ENCODE measurements at regions not wholly inside any gene's neighbourhood (a gene's known extent, or its start where the extent isn't known, plus 50 kb on each side); places are given as distances from the start of the nearest gene placed in this dataset.

DNA sequence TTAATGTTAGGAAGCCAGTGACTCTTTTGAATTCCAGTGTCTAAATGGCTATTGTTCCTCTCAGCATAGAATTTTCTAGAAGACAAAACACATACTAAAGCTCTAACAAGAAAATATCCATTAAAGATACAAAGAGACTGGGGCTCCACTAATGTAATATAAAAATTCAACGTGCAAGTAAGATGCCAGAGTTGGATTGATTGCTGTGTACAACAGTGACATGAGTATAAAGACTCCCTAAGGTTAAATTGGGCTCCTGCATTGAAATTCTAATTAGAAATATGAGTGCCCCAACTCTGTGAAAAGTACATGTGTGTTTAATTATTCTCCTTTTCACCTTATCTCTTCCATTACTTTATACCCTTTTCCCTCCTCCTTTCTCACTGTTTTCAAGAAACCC is 253.6 kb upstream of the G2E3 start:
- H3K4me1 ChIP-seq (ENCODE audit: control extremely low read depth in 1 of 4, control insufficient read depth in 4 of 4, insufficient read depth in 4 of 4, low read length in 3 of 4) = no peaks in the 10 kb centered on the region
- no peaks in the 10 kb centered on the region for H3K27me3 ChIP-seq (replicated peaks in 2 of 5; ENCODE audit: control insufficient read depth in 4 of 5, insufficient read depth in 5 of 5, low read length in 4 of 5)
- H3K4me3 ChIP-seq (ENCODE audit: control insufficient read depth in 1 of 7, extremely low read depth in 1 of 7, insufficient read depth in 4 of 7, low read depth in 2 of 7, low read length in 6 of 7) = no peak overlapping the region
- ChIA-PET POLR2A (no interaction called here), CTCF (no interaction called here)
- no peaks in the 10 kb centered on the region for H3K9me3 ChIP-seq (ENCODE audit: control extremely low read depth in 1 of 5, control insufficient read depth in 4 of 5, insufficient read depth in 2 of 5, low read depth in 1 of 5, low read length in 4 of 5)
- DNase-seq = no peak
- H3K27ac ChIP-seq (ENCODE audit: insufficient read depth in 1 of 2, low read depth in 1 of 2, low read length in 2 of 2, poor library complexity in 1 of 2, severe bottlenecking in 2 of 2) = no peak overlapping the region
- no CpG with 5 or more reads among the region's 1 CpG for whole genome bisulfite sequencing (ENCODE audit: insufficient coverage)
- no peaks in the 10 kb centered on the region for H3K36me3 ChIP-seq (ENCODE audit: control insufficient read depth in 4 of 4, insufficient read depth in 4 of 4, low read length in 3 of 4)

DNA sequence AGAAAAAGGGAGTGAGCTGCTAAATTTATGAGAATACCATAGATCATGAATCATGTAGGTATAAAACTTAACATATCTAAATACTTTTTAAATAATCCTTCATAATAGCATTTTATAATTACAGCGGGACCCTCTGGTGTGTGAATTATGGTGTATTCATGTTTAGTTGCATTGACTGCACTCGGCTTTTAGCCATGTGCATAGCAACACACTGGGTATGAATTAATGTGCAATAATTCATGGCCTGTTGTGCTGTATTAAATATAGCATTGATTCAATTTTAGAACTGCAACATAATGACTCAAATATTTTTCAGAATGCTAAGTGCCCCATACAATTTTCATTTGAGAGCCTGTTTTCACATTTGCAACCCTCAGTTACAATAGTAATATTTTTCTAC is 249.6 kb upstream of the G2E3 start:
- POLR2A ChIA-PET = no interaction called here
- H3K27ac ChIP-seq (ENCODE audit: insufficient read depth in 1 of 2, low read depth in 1 of 2, low read length in 2 of 2, poor library complexity in 1 of 2, severe bottlenecking in 2 of 2) = no peak overlapping the region
- H3K9me3 ChIP-seq (ENCODE audit: control extremely low read depth in 1 of 5, control insufficient read depth in 4 of 5, insufficient read depth in 2 of 5, low read depth in 1 of 5, low read length in 4 of 5) = no peaks in the 10 kb centered on the region
- CTCF ChIA-PET = no interaction called here
- no peaks in the 10 kb centered on the region for H3K27me3 ChIP-seq (replicated peaks in 2 of 5; ENCODE audit: control insufficient read depth in 4 of 5, insufficient read depth in 5 of 5, low read length in 4 of 5)
- no peak overlapping the region for H3K4me3 ChIP-seq (ENCODE audit: control insufficient read depth in 1 of 7, extremely low read depth in 1 of 7, insufficient read depth in 4 of 7, low read depth in 2 of 7, low read length in 6 of 7)
- H3K4me1 ChIP-seq (ENCODE audit: control extremely low read depth in 1 of 4, control insufficient read depth in 4 of 4, insufficient read depth in 4 of 4, low read length in 3 of 4) = no peaks in the 10 kb centered on the region
- no peak for DNase-seq
- H3K36me3 ChIP-seq (ENCODE audit: control insufficient read depth in 4 of 4, insufficient read depth in 4 of 4, low read length in 3 of 4) = no peaks in the 10 kb centered on the region
- WGBS (ENCODE audit: insufficient coverage) = no CpG with 5 or more reads among the region's 2 CpGs

GRCh38 chr14:30312214-30312613 is 246.7 kb upstream of the G2E3 start:
- no peak for DNase-seq
- CTCF ChIA-PET = no interaction called here
- POLR2A ChIA-PET = no interaction called here

DNA sequence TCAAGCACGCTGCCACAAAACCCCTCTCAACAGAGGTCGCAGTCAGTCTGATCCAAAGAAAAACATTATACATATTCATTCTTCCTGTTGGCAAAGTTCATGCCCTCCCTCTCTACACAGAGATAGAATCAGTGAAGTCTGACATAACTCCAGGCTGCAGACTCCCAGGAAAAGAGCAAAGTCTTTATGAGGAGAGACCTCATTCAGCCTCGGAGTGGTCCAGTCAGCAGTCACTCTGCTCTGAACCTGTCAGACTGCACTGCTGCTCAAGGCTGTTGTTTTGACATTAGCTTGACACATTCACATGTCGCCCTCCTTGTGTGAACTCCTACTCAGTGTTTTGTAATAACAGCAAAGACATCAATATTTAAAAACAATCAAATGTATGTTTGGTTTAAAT is 241.2 kb upstream of the G2E3 start:
- Histone ChIP-seq H3K27me3 (replicated peaks in 2 of 5; ENCODE audit: control insufficient read depth in 4 of 5, insufficient read depth in 5 of 5, low read length in 4 of 5) (no peaks in the 10 kb centered on the region), H3K27ac (ENCODE audit: insufficient read depth in 1 of 2, low read depth in 1 of 2, low read length in 2 of 2, poor library complexity in 1 of 2, severe bottlenecking in 2 of 2) (no peak overlapping the region), H3K4me1 (ENCODE audit: control extremely low read depth in 1 of 4, control insufficient read depth in 4 of 4, insufficient read depth in 4 of 4, low read length in 3 of 4) (no peaks in the 10 kb centered on the region), H3K9me3 (ENCODE audit: control extremely low read depth in 1 of 5, control insufficient read depth in 4 of 5, insufficient read depth in 2 of 5, low read depth in 1 of 5, low read length in 4 of 5) (peaks cover 0 to 9% (median 3%) of the 10 kb centered on the region in 5 experiments), H3K4me3 (ENCODE audit: control insufficient read depth in 1 of 7, extremely low read depth in 1 of 7, insufficient read depth in 4 of 7, low read depth in 2 of 7, low read length in 6 of 7) (no peak overlapping the region), H3K36me3 (ENCODE audit: control insufficient read depth in 4 of 4, insufficient read depth in 4 of 4, low read length in 3 of 4) (no peaks in the 10 kb centered on the region)
- no peak for DNase-seq
- ChIA-PET CTCF (no interaction called here), POLR2A (no interaction called here)
- WGBS (ENCODE audit: insufficient coverage) = 79% methylated on average over 2 of the region's 4 CpGs

More at GRCh38 chr14:30312214-30312613, 246.7 kb upstream of the G2E3 start:
- Histone ChIP-seq H3K36me3 (ENCODE audit: control insufficient read depth in 4 of 4, insufficient read depth in 4 of 4, low read length in 3 of 4) (no peaks in the 10 kb centered on the region), H3K4me3 (ENCODE audit: control insufficient read depth in 1 of 7, extremely low read depth in 1 of 7, insufficient read depth in 4 of 7, low read depth in 2 of 7, low read length in 6 of 7) (no peak overlapping the region), H3K4me1 (ENCODE audit: control extremely low read depth in 1 of 4, control insufficient read depth in 4 of 4, insufficient read depth in 4 of 4, low read length in 3 of 4) (no peaks in the 10 kb centered on the region), H3K9me3 (ENCODE audit: control extremely low read depth in 1 of 5, control insufficient read depth in 4 of 5, insufficient read depth in 2 of 5, low read depth in 1 of 5, low read length in 4 of 5) (peaks cover 0 to 9% (median 2%) of the 10 kb centered on the region in 5 experiments), H3K27me3 (replicated peaks in 2 of 5; ENCODE audit: control insufficient read depth in 4 of 5, insufficient read depth in 5 of 5, low read length in 4 of 5) (no peaks in the 10 kb centered on the region), H3K27ac (ENCODE audit: insufficient read depth in 1 of 2, low read depth in 1 of 2, low read length in 2 of 2, poor library complexity in 1 of 2, severe bottlenecking in 2 of 2) (no peak overlapping the region)
- WGBS (ENCODE audit: insufficient coverage) = no CpG with 5 or more reads among the region's 1 CpG

- POLR2A ChIA-PET = no interaction called here
- H3K36me3 ChIP-seq (ENCODE audit: control insufficient read depth in 4 of 4, insufficient read depth in 4 of 4, low read length in 3 of 4) = no peaks in the 10 kb centered on the region
- 75% methylated on average over 1 of the region's 1 CpG for whole genome bisulfite sequencing (ENCODE audit: insufficient coverage)
- CTCF ChIA-PET = no interaction called here
- no peak overlapping the region for H3K27ac ChIP-seq (ENCODE audit: insufficient read depth in 1 of 2, low read depth in 1 of 2, low read length in 2 of 2, poor library complexity in 1 of 2, severe bottlenecking in 2 of 2)
- no peak overlapping the region for H3K4me3 ChIP-seq (ENCODE audit: control insufficient read depth in 1 of 7, extremely low read depth in 1 of 7, insufficient read depth in 4 of 7, low read depth in 2 of 7, low read length in 6 of 7)
- H3K9me3 ChIP-seq (ENCODE audit: control extremely low read depth in 1 of 5, control insufficient read depth in 4 of 5, insufficient read depth in 2 of 5, low read depth in 1 of 5, low read length in 4 of 5) = peaks cover 0 to 2% (median 0%) of the 10 kb centered on the region in 5 experiments
- DNase-seq = no peak
- no peaks in the 10 kb centered on the region for H3K4me1 ChIP-seq (ENCODE audit: control extremely low read depth in 1 of 4, control insufficient read depth in 4 of 4, insufficient read depth in 4 of 4, low read length in 3 of 4)
- H3K27me3 ChIP-seq (replicated peaks in 2 of 5; ENCODE audit: control insufficient read depth in 4 of 5, insufficient read depth in 5 of 5, low read length in 4 of 5) = no peaks in the 10 kb centered on the region
These were observed 236.1 kb upstream of the G2E3 start for GRCh38 chr14:30322819-30323218.

- no peaks in the 10 kb centered on the region for H3K27me3 ChIP-seq (replicated peaks in 2 of 5; ENCODE audit: control insufficient read depth in 4 of 5, insufficient read depth in 5 of 5, low read length in 4 of 5)
- DNase-seq = no peak
- H3K27ac ChIP-seq (ENCODE audit: insufficient read depth in 1 of 2, low read depth in 1 of 2, low read length in 2 of 2, poor library complexity in 1 of 2, severe bottlenecking in 2 of 2) = no peak overlapping the region
- POLR2A ChIA-PET = interaction anchor here (0.6 kb wide), 1 partner anchor 1453 kb away, joined by 3 read pairs; no protein-coding TSS in a partner anchor
- CTCF ChIA-PET = no interaction called here
- H3K4me1 ChIP-seq (ENCODE audit: control extremely low read depth in 1 of 4, control insufficient read depth in 4 of 4, insufficient read depth in 4 of 4, low read length in 3 of 4) = no peaks in the 10 kb centered on the region
- 100% methylated on average over 1 of the region's 6 CpGs for WGBS (ENCODE audit: insufficient coverage)
- no peak overlapping the region for H3K4me3 ChIP-seq (ENCODE audit: control insufficient read depth in 1 of 7, extremely low read depth in 1 of 7, insufficient read depth in 4 of 7, low read depth in 2 of 7, low read length in 6 of 7)
- no peaks in the 10 kb centered on the region for H3K36me3 ChIP-seq (ENCODE audit: control insufficient read depth in 4 of 4, insufficient read depth in 4 of 4, low read length in 3 of 4)
- H3K9me3 ChIP-seq (ENCODE audit: control extremely low read depth in 1 of 5, control insufficient read depth in 4 of 5, insufficient read depth in 2 of 5, low read depth in 1 of 5, low read length in 4 of 5) = peaks cover 0 to 7% (median 0%) of the 10 kb centered on the region in 5 experiments
These were observed 228.9 kb upstream of the G2E3 start for GRCh38 chr14:30330033-30330432.

DNA sequence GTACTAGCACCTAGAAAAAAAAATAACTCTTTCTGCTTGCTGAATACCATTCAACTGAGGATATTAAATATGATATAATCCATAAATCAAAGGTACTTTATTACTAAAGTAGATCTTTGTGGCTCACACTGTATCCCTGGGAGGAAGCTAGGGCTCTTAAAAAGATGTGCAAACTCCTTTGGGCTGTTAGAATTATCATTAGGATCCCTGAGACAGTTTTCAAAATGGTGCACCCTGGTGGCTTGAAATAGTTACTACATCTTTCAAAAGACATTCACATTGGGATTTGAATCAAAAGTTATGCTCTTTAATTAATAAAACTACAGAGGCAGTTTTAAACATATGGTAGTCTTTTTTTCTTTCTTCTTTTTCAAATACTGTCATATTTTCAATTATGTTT is 228.5 kb upstream of the G2E3 start:
- no peaks in the 10 kb centered on the region for H3K36me3 ChIP-seq (ENCODE audit: control insufficient read depth in 4 of 4, insufficient read depth in 4 of 4, low read length in 3 of 4)

More for the DNA sequence above, 228.5 kb upstream of the G2E3 start:
- no peaks in the 10 kb centered on the region for H3K4me1 ChIP-seq (ENCODE audit: control extremely low read depth in 1 of 4, control insufficient read depth in 4 of 4, insufficient read depth in 4 of 4, low read length in 3 of 4)
- H3K9me3 ChIP-seq (ENCODE audit: control extremely low read depth in 1 of 5, control insufficient read depth in 4 of 5, insufficient read depth in 2 of 5, low read depth in 1 of 5, low read length in 4 of 5) = peaks cover 0 to 7% (median 0%) of the 10 kb centered on the region in 5 experiments
- DNase-seq = peak in 2 of 3 donors; percentile 1 to 6
- H3K27ac ChIP-seq (ENCODE audit: insufficient read depth in 1 of 2, low read depth in 1 of 2, low read length in 2 of 2, poor library complexity in 1 of 2, severe bottlenecking in 2 of 2) = no peak overlapping the region
- H3K27me3 ChIP-seq (replicated peaks in 2 of 5; ENCODE audit: control insufficient read depth in 4 of 5, insufficient read depth in 5 of 5, low read length in 4 of 5) = no peaks in the 10 kb centered on the region
- CTCF ChIA-PET = no interaction called here
- H3K4me3 ChIP-seq (ENCODE audit: control insufficient read depth in 1 of 7, extremely low read depth in 1 of 7, insufficient read depth in 4 of 7, low read depth in 2 of 7, low read length in 6 of 7) = no peak overlapping the region
- POLR2A ChIA-PET = interaction anchor here (0.6 kb wide), 1 partner anchor 1453 kb away, joined by 3 read pairs; no protein-coding TSS in a partner anchor
